PC-3 (cell line): ENCODE measurements at regions not wholly inside any gene's neighbourhood (a gene's known extent, or its start where the extent isn't known, plus 50 kb on each side); places are given as distances from the start of the nearest gene placed in this dataset.

Experiments used
- CTCF ChIP-seq: fragments of 300-600 bp; sonication (generic); conservative IDR thresholded peaks from 2 replicates; pipeline ENCODE4 v1.5.1; 2017; ENCODE audit warnings: antibody characterized with exemption, low read depth, mild to moderate bottlenecking, low read length
- EZH2 ChIP-seq: fragments of 300-600 bp; sonication (generic); IDR thresholded peaks from one replicate; pipeline ENCODE4 v1.6.1; 2017; ENCODE audit warnings: antibody characterized with exemption, mild to moderate bottlenecking, low read length; ENCODE audit not compliant: unreplicated experiment

DNA sequence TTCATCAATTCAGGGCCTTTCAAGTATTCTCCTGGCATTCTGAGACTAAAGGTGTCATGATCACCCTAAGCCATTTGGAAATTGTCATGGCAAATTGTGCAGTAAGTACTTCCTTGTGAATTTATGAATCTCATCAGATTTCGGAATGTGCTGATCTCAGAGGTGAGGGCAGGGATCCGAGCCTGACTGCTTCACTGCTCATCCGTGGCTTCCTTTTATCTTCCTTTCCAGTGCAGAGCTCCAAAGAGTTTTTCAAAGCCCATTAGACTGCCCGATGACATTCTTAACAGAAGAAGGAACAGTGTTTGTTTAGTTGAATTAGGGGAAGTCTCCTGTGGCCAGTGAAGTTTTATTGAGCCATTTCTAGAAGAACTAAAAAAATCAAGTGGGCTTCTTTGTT lies 182.8 kb upstream of the GDNF start:
- no peak for TF ChIP-seq CTCF
- no peak for TF ChIP-seq EZH2
